22Rv1 (cell line): ENCODE measurements at regions not wholly inside any gene's neighbourhood (a gene's known extent, or its start where the extent isn't known, plus 50 kb on each side); places are given as distances from the start of the nearest gene placed in this dataset.

Experiments
- H3K27ac ChIP-seq: fragments of 450-650 bp; 2 replicates; pipeline ENCODE4 v1.5.1; 2017
- CTCF ChIP-seq: fragments of 450-650 bp; IDR thresholded peaks from 2 replicates; pipeline ENCODE4 v1.5.1; 2017; ENCODE audit warnings: mild to moderate bottlenecking
- ZFX ChIP-seq: fragments of 450-650 bp; IDR thresholded peaks from 2 replicates; pipeline ENCODE4 v1.6.1; 2017; ENCODE audit warnings: antibody characterized with exemption, borderline replicate concordance

- TF ChIP-seq ZFX (no peak), CTCF (no peak)
These were observed 161.5 kb upstream of the EPHA5 start for GRCh38 chr4:65831828-65832227.

GRCh38 chr4:65825116-65825753 lies 154.9 kb upstream of the EPHA5 start:
- H3K27ac ChIP-seq = no peak overlapping the region
- TF ChIP-seq ZFX = no peak

More at GRCh38 chr4:65831828-65832227, 161.5 kb upstream of the EPHA5 start:
- H3K27ac ChIP-seq = no peak overlapping the region

GRCh38 chr4:65819192-65819591 lies 148.9 kb upstream of the EPHA5 start:
- TF ChIP-seq ZFX (no peak), CTCF (no peak)
- H3K27ac ChIP-seq = no peak overlapping the region

- H3K27ac ChIP-seq = no peak overlapping the region
- TF ChIP-seq CTCF (no peak), ZFX (no peak)
These were observed 135.6 kb upstream of the EPHA5 start for GRCh38 chr4:65805936-65806335.

GRCh38 chr4:65799513-65799912 lies 129.2 kb upstream of the EPHA5 start:
- TF ChIP-seq ZFX = no peak
- TF ChIP-seq CTCF = no peak
- no peak overlapping the region for H3K27ac ChIP-seq

- no peak for TF ChIP-seq ZFX
- no peak for TF ChIP-seq CTCF
- no peak overlapping the region for H3K27ac ChIP-seq
These were observed 128.3 kb upstream of the EPHA5 start for GRCh38 chr4:65798498-65799127.

GRCh38 chr4:65791812-65792308 lies 121.6 kb upstream of the EPHA5 start:
- H3K27ac ChIP-seq = no peak overlapping the region
- TF ChIP-seq CTCF = no peak
- no peak for TF ChIP-seq ZFX
